Neural cell (in vitro differentiated cells): ENCODE measurements at regions not wholly inside any gene's neighbourhood (a gene's known extent, or its start where the extent isn't known, plus 50 kb on each side); places are given as distances from the start of the nearest gene placed in this dataset.

Source experiments
- H2AFZ ChIP-seq: fragments of 200-600, 300-800 bp; sonication (generic), shearing (Covaris generic); 2 replicates; pipeline ENCODE4 v1.6.0; 2014; ENCODE audit warnings: low read depth, mild to moderate bottlenecking, antibody characterized with exemption, low read length, moderate library complexity
- H3F3A ChIP-seq: fragments of 200-600 bp; shearing (Covaris generic); 2 replicates; pipeline ENCODE4 v1.6.1; 2016; ENCODE audit warnings: mild to moderate bottlenecking, moderate library complexity, mixed read lengths, antibody characterized with exemption, low read length; ENCODE audit not compliant: insufficient read depth, poor library complexity, severe bottlenecking
- H3K27ac ChIP-seq: fragments of 200-600, 300-800 bp; sonication (generic), shearing (Covaris generic); 2 replicates; pipeline ENCODE4 v1.5.1; 2014; ENCODE audit warnings: mild to moderate bottlenecking, low read length, moderate library complexity
- H3K27me3 ChIP-seq: fragments of 300-800, 200-600 bp; sonication (generic), shearing (Covaris generic); 2 replicates; pipeline ENCODE4 v1.6.0; 2014; ENCODE audit warnings: mild to moderate bottlenecking, low read depth, low read length, moderate library complexity; ENCODE audit not compliant: insufficient read depth
- H3K36me3 ChIP-seq: fragments of 300-800, 200-600 bp; sonication (generic), shearing (Covaris generic); 2 replicates; pipeline ENCODE4 v1.5.1; 2014; ENCODE audit warnings: mild to moderate bottlenecking, antibody characterized with exemption, low read length, moderate library complexity; ENCODE audit not compliant: insufficient read depth
- H3K4me2 ChIP-seq: fragments of 300-800, 200-600 bp; sonication (generic), shearing (Covaris generic); 2 replicates; pipeline ENCODE4 v1.6.0; 2014; ENCODE audit warnings: mild to moderate bottlenecking, low read length
- H3K4me3 ChIP-seq: fragments of 300-800, 200-600 bp; sonication (generic), shearing (Covaris generic); 2 replicates; pipeline ENCODE4 v1.5.1; 2014; ENCODE audit warnings: mild to moderate bottlenecking, low read length, moderate library complexity
- H3K79me2 ChIP-seq: fragments of 200-600 bp; shearing (Covaris generic); replicated peaks from 2 replicates; pipeline ENCODE4 v1.6.0; 2014; ENCODE audit warnings: mild to moderate bottlenecking, low read length, moderate library complexity; ENCODE audit not compliant: insufficient read depth
- H3K9ac ChIP-seq: fragments of 300-800, 200-600 bp; sonication (generic), shearing (Covaris generic); 2 replicates; pipeline ENCODE4 v1.6.1; 2016; ENCODE audit warnings: mild to moderate bottlenecking, low read length, mixed read lengths
- H3K9me2 ChIP-seq: fragments of 200-600 bp; shearing (Covaris generic); 2 replicates; pipeline ENCODE4 v1.6.1; 2016; ENCODE audit warnings: mild to moderate bottlenecking, low read length, mixed read lengths; ENCODE audit not compliant: insufficient read depth
- H3K9me3 ChIP-seq: fragments of 200-600, 300-800 bp; sonication (generic), shearing (Covaris generic); 2 replicates; pipeline ENCODE4 v1.6.1; 2016; ENCODE audit warnings: mild to moderate bottlenecking, mixed run types, low read length, moderate library complexity, mixed read lengths
- H4K20me1 ChIP-seq: fragments of 200-600 bp; shearing (Covaris generic); 2 replicates; pipeline ENCODE4 v1.6.1; 2016; ENCODE audit warnings: mild to moderate bottlenecking, mixed run types; ENCODE audit not compliant: insufficient read depth
- CTCF ChIP-seq: fragments of 450-650 bp; IDR thresholded peaks from 2 replicates; pipeline ENCODE4 v1.5.1; 2014; ENCODE audit warnings: antibody characterized with exemption, mild to moderate bottlenecking, moderate library complexity; ENCODE audit not compliant: poor library complexity, severe bottlenecking
- EP300 ChIP-seq: fragments of 450-650 bp; conservative IDR thresholded peaks from 2 replicates; pipeline ENCODE4 v1.6.1; 2014; ENCODE audit warnings: antibody characterized with exemption, mild to moderate bottlenecking, moderate library complexity; ENCODE audit not compliant: poor library complexity, severe bottlenecking
- EZH2 ChIP-seq: fragments of 200-600, 300-800 bp; shearing (Covaris generic), sonication (generic); IDR thresholded peaks from 2 replicates; pipeline ENCODE4 v1.6.1; 2014; ENCODE audit warnings: antibody characterized with exemption, low read length, borderline replicate concordance, mild to moderate bottlenecking; ENCODE audit not compliant: insufficient read depth, poor library complexity, severe bottlenecking
- MXI1 ChIP-seq: fragments of 450-650 bp; conservative IDR thresholded peaks from 2 replicates; pipeline ENCODE4 v1.6.1; 2014; ENCODE audit warnings: antibody characterized with exemption, mild to moderate bottlenecking; ENCODE audit not compliant: poor library complexity, severe bottlenecking
- POLR2AphosphoS5 ChIP-seq: IDR thresholded peaks from 2 replicates; pipeline ENCODE4 v1.6.1; 2012
- RAD21 ChIP-seq: fragments of 450-650 bp; conservative IDR thresholded peaks from 2 replicates; pipeline ENCODE4 v1.6.1; 2014; ENCODE audit warnings: antibody characterized with exemption, mild to moderate bottlenecking, moderate library complexity
- SMC3 ChIP-seq: fragments of 450-650 bp; conservative IDR thresholded peaks from 2 replicates; pipeline ENCODE4 v1.6.1; 2014; ENCODE audit warnings: antibody characterized with exemption, mild to moderate bottlenecking, moderate library complexity; ENCODE audit not compliant: poor library complexity
- TAF1 ChIP-seq: IDR thresholded peaks from 2 replicates; pipeline ENCODE4 v1.6.1; 2012; ENCODE audit warnings: low read depth
- TF ChIP-seq, protein P1 (sequence below): IDR thresholded peaks from 2 replicates; pipeline ENCODE4 v1.6.1; 2012; ENCODE audit warnings: borderline replicate concordance

- TF ChIP-seq EZH2 (no peak), CTCF (no peak), TAF1 (no peak), RAD21 (no peak), POLR2AphosphoS5 (no peak)
- TF ChIP-seq, protein P1, sequence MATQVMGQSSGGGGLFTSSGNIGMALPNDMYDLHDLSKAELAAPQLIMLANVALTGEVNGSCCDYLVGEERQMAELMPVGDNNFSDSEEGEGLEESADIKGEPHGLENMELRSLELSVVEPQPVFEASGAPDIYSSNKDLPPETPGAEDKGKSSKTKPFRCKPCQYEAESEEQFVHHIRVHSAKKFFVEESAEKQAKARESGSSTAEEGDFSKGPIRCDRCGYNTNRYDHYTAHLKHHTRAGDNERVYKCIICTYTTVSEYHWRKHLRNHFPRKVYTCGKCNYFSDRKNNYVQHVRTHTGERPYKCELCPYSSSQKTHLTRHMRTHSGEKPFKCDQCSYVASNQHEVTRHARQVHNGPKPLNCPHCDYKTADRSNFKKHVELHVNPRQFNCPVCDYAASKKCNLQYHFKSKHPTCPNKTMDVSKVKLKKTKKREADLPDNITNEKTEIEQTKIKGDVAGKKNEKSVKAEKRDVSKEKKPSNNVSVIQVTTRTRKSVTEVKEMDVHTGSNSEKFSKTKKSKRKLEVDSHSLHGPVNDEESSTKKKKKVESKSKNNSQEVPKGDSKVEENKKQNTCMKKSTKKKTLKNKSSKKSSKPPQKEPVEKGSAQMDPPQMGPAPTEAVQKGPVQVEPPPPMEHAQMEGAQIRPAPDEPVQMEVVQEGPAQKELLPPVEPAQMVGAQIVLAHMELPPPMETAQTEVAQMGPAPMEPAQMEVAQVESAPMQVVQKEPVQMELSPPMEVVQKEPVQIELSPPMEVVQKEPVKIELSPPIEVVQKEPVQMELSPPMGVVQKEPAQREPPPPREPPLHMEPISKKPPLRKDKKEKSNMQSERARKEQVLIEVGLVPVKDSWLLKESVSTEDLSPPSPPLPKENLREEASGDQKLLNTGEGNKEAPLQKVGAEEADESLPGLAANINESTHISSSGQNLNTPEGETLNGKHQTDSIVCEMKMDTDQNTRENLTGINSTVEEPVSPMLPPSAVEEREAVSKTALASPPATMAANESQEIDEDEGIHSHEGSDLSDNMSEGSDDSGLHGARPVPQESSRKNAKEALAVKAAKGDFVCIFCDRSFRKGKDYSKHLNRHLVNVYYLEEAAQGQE: no peak
- Histone ChIP-seq H3K27me3 (no peaks in the 10 kb centered on the region), H3K4me3 (no peak overlapping the region), H3K9me3 (no peaks in the 10 kb centered on the region), H3F3A (no peaks in the 10 kb centered on the region), H3K27ac (no peak overlapping the region), H3K9ac (no peak overlapping the region), H4K20me1 (no peaks in the 10 kb centered on the region), H3K4me2 (no peak overlapping the region), H3K79me2 (no peaks in the 10 kb centered on the region), H3K9me2 (no peaks in the 10 kb centered on the region), H2AFZ (no peak overlapping the region), H3K36me3 (no peaks in the 10 kb centered on the region)
These were observed 130.7 kb upstream of the TBCA start for GRCh38 chr5:77906806-77907205.

- no peaks in the 10 kb centered on the region for H3K36me3 ChIP-seq
- H3K79me2 ChIP-seq: no peaks in the 10 kb centered on the region
- H3K4me2 ChIP-seq: no peak overlapping the region
- no peaks in the 10 kb centered on the region for H4K20me1 ChIP-seq
- H3K9me2 ChIP-seq: no peaks in the 10 kb centered on the region
- TF ChIP-seq CTCF (no peak), POLR2AphosphoS5 (no peak), SMC3 (no peak), EP300 (no peak), EZH2 (no peak), MXI1 (no peak), TAF1 (no peak), RAD21 (no peak)
- TF ChIP-seq, protein P1: no peak
- no peak overlapping the region for H3K27ac ChIP-seq
- H3F3A ChIP-seq: no peaks in the 10 kb centered on the region
- H3K27me3 ChIP-seq: no peaks in the 10 kb centered on the region
- H3K4me3 ChIP-seq: no peak overlapping the region
- H3K9ac ChIP-seq: no peak overlapping the region
- no peaks in the 10 kb centered on the region for H3K9me3 ChIP-seq
- no peak overlapping the region for H2AFZ ChIP-seq
These were observed 128.2 kb upstream of the TBCA start for GRCh38 chr5:77904362-77904761.
